Stimulated activated naive CD8-positive, alpha-beta T cell treated with anti-CD3 and anti-CD28 coated beads, Interleukin-15, Interleukin-2, amounts not matched to agents 100 ng/mL and 50 ng/mL, for 24 hours (primary cell): ENCODE measurements at regions not wholly inside any gene's neighbourhood (a gene's known extent, or its start where the extent isn't known, plus 50 kb on each side); places are given as distances from the start of the nearest gene placed in this dataset.
"Not testable (repeated sequence)": the region's sequence is repeated elsewhere in the genome, so short reads cannot be mapped to it uniquely, and the experiment has no call there.

Experiments
- H3K27ac Mint-ChIP-seq: one replicate; pipeline ENCODE4 v1.8.0; 2021; ENCODE audit warnings: mild to moderate bottlenecking, mixed read lengths
- H3K27me3 Mint-ChIP-seq: one replicate; pipeline ENCODE4 v1.8.0; 2021; ENCODE audit warnings: mixed read lengths
- H3K36me3 Mint-ChIP-seq: one replicate; pipeline ENCODE4 v1.8.0; 2021; ENCODE audit warnings: low read depth, mixed read lengths
- H3K4me1 Mint-ChIP-seq: one replicate; pipeline ENCODE4 v1.8.0; 2021; ENCODE audit warnings: low read depth, mixed read lengths
- H3K4me3 Mint-ChIP-seq: one replicate; pipeline ENCODE4 v1.8.0; 2021; ENCODE audit warnings: mild to moderate bottlenecking, mixed read lengths
- H3K9me3 Mint-ChIP-seq: one replicate; pipeline ENCODE4 v1.8.0; 2021; ENCODE audit warnings: mixed read lengths

DNA sequence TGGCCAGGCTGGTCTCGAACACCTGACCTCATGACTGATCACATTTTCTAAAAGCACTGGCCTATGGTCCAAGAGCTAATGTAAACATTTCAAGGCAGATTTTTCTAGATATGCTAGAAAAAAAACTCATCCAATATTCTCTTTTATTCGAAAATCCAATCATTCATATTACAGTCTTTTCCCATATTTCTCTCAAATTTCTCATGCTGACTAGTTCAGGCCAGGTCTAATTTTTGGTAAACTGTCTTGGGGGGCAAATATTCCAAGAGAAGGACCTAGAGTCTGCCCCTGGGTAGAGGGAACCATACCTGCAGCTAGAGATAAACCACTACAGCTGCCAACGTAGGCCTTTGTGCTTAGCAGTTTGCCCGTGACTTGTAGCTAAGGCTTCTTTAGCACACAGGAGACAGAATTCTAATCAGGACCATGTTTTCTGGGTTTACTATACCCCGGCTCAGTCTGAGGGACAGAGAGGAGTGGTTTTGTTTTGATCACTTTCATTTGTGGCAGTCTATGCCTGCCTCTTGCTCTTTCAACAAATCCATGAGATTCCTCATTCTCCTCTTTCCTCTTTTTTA is 71.8 kb upstream of the CITED2 start:
- Mint-ChIP-seq H3K9me3 (no peaks in the 10 kb centered on the region), H3K27ac (no peak overlapping the region), H3K4me3 (no peak overlapping the region), H3K4me1 (peaks cover 6% of the 10 kb centered on the region), H3K36me3 (no peaks in the 10 kb centered on the region), H3K27me3 (no peaks in the 10 kb centered on the region)

DNA sequence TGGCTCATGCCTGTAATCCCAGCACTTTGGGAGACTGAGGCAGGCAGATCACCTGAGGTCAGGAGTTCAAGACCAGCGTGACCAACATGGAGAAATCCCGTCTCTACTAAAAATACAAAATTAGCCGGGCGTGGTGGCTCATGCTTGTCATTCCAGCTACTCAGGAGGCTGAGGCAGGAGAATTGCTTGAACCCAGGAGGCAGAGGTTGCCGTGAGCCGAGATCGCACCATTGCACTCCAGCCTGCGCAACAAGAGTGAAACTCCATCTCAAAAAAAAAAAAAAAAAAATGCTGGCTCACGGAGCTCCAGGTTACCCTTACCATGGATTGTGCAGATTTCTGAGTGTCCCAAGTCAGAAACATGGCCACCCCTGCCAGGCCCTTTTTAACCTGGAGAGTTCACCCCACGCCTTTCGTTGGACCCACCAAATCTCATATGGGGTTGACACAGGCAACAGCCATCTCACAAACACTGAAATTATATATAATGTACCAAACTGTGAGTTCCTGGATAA is 69.9 kb upstream of the CITED2 start:
- not testable (repeated sequence) for H3K4me3 Mint-ChIP-seq, H3K27ac Mint-ChIP-seq, H3K4me1 Mint-ChIP-seq, H3K9me3 Mint-ChIP-seq, H3K27me3 Mint-ChIP-seq, H3K36me3 Mint-ChIP-seq

DNA sequence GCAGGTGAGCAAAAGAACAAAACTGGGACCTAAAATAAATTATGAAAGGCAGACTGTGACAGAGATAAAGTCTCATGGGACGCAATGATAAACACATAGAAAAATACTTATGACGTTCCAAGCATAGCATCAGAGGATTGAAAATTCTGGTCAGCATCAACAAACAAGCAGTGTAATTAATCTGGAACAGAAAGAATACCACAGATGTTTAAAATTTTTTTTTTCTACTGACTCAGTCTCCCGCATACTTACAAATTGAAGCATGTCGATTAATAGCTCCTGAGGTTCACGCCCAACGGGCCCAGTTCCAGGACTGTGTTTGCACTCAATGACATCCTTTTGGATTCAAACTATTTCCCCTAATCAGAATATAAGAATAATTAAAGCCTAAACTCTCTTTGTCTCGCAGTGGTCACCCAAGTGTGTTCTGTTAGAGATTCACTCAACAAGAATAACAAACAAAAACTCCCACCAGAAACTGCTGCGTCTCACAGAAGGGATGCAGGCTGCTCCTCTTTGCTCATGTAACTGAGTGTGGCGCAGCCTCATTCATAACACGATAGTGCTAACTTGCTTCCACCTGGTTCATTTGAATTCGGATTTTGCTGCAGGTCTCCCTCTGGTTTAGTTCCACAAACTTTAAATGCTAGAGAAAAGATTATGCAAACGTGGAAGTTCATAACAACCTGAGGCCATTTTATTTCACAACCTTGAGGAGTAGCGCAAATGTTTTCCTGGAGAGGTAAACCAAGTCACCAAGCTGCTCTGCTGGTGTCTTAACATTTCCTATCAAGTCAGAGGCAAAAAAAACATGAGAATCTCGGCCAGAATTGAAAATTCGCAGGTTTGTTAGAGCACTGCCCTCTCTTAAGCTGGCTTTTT is 69.0 kb upstream of the CITED2 start:
- Mint-ChIP-seq H3K4me3 (no peak overlapping the region), H3K27me3 (peaks cover 3% of the 10 kb centered on the region), H3K36me3 (no peaks in the 10 kb centered on the region), H3K27ac (no peak overlapping the region), H3K4me1 (peaks cover 6% of the 10 kb centered on the region), H3K9me3 (no peaks in the 10 kb centered on the region)

DNA sequence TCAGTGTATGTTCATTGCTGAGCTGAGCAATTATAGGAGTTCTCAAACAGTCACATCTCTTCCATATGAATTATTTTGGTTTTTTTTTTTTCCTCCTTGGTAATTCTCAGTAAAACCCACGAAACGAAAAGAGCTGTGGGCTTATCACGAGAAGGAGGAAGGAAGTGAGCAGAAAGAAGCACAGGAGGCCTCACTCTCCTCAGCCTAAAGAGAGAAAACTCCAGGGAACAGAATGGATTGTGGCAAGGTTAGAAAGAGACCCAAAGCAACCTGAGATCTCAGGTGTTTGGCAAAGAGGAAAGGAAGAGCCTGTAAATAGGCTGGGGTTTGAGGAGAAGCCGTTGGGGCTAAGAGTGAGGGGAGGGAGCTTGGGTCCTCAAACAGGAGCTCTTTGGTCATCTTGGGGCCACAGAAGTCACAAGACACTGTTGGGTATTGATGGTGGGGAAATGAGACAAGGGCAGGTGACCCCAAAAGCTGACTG is 67.8 kb upstream of the CITED2 start:
- Mint-ChIP-seq H3K27me3 (peaks cover 3% of the 10 kb centered on the region), H3K9me3 (no peaks in the 10 kb centered on the region), H3K4me1 (peaks cover 6% of the 10 kb centered on the region), H3K27ac (no peak overlapping the region), H3K4me3 (no peak overlapping the region), H3K36me3 (no peaks in the 10 kb centered on the region)

DNA sequence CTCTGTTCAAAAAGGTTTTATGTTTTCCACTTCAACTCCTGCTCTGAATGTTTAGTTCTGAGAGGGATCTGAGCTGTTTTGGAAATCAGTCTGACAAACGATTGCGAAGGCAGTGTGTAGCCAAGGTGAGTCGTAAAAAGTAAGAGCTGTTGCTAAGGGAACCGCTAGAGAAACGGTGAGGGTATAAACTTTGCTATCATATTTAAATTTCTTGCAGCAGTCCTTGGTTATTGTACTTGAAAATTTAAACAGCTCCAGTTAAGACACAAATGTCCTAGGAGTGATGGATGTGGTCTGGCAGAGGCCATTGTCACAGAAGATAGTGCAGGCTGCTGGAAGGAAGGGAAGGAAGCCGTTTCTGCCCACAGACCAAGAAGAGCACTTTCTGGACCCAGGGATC is 64.9 kb upstream of the CITED2 start:
- H3K4me3 Mint-ChIP-seq, result no peak overlapping the region
- H3K4me1 Mint-ChIP-seq, result peaks cover 6% of the 10 kb centered on the region
- no peak overlapping the region for H3K27ac Mint-ChIP-seq
- no peaks in the 10 kb centered on the region for H3K9me3 Mint-ChIP-seq
- H3K36me3 Mint-ChIP-seq, result no peaks in the 10 kb centered on the region
- H3K27me3 Mint-ChIP-seq, result peaks cover 3% of the 10 kb centered on the region

DNA sequence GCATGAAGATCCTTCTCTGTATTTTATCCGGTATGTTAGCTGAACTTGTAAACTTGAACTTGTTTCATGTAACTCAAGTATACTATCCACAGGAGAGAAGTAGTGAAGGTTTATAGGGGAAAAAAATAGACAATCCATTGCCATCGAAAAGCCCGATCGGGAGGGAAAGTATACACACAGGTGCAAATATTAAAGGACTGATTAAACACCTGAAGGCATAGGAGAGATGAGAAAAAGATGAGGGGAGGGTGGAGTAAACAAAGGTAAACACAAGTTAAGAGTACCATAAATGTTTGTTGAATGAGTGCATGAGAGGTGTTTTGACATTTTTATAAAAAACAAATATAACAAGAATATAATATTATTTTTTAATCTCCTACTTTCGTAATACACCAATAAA is 64.3 kb upstream of the CITED2 start:
- H3K36me3 Mint-ChIP-seq, result no peaks in the 10 kb centered on the region
- peaks cover 6% of the 10 kb centered on the region for H3K4me1 Mint-ChIP-seq
- peaks cover 3% of the 10 kb centered on the region for H3K27me3 Mint-ChIP-seq
- H3K9me3 Mint-ChIP-seq, result no peaks in the 10 kb centered on the region
- no peak overlapping the region for H3K4me3 Mint-ChIP-seq
- H3K27ac Mint-ChIP-seq, result no peak overlapping the region

DNA sequence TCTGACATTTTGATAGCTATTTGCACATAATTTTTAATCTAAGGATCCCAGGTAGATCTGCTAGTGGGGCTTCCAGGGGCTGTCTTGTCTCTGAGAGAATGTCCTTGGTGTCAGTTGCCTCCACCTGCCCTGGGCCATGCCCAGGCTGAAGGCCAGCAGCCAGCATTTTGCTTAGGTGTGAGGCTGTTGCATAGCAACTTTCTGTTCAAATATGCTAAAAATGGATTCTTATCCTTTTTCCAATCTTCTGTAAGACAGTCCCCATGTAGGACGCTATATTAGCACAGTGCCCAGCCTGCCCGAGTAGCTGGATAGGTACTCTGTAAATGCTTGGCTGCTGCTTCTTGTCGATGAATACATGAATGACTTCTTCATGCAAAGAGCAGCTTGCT is 62.5 kb upstream of the CITED2 start:
- Mint-ChIP-seq H3K27ac (no peak overlapping the region), H3K36me3 (no peaks in the 10 kb centered on the region), H3K27me3 (peaks cover 3% of the 10 kb centered on the region), H3K4me1 (peaks cover 4% of the 10 kb centered on the region), H3K4me3 (no peak overlapping the region), H3K9me3 (no peaks in the 10 kb centered on the region)

DNA sequence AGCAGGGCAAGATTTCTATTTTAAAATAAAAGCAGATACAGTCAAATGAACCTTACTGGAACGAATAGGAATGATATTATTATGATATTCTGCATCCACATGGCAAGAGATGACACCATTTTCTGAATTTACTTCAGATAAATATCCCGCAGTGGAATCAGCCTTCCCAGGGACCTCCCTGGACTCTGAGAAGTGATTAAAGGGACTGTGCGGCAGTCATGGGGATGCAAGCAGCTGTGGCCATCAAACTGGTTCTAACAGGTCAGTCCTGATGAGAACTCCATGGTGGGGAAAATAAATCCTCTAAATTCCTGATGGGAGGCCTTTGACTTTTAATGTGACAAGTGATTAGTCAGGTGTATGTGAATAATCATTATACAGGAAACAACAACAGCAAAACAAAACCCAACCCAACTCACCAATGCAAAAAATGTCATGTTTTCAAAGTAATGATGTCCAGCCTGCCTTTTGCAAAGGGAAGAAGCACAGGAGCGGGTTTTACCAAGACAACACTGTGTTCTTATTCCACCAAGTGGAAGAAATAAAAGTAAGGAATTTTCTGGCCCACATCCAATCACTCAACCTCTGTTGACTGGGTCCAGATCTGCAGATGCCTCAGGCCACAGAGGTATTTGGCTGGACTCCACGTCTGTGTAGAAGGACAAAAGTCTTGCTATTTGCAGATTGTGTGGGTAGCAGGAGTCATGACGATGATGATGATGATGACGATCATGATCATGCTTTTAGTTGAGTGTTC is 61.9 kb upstream of the CITED2 start:
- Mint-ChIP-seq H3K4me3 (no peak overlapping the region), H3K27me3 (peaks cover 3% of the 10 kb centered on the region), H3K36me3 (no peaks in the 10 kb centered on the region), H3K27ac (no peak overlapping the region), H3K4me1 (peaks cover 4% of the 10 kb centered on the region), H3K9me3 (no peaks in the 10 kb centered on the region)

DNA sequence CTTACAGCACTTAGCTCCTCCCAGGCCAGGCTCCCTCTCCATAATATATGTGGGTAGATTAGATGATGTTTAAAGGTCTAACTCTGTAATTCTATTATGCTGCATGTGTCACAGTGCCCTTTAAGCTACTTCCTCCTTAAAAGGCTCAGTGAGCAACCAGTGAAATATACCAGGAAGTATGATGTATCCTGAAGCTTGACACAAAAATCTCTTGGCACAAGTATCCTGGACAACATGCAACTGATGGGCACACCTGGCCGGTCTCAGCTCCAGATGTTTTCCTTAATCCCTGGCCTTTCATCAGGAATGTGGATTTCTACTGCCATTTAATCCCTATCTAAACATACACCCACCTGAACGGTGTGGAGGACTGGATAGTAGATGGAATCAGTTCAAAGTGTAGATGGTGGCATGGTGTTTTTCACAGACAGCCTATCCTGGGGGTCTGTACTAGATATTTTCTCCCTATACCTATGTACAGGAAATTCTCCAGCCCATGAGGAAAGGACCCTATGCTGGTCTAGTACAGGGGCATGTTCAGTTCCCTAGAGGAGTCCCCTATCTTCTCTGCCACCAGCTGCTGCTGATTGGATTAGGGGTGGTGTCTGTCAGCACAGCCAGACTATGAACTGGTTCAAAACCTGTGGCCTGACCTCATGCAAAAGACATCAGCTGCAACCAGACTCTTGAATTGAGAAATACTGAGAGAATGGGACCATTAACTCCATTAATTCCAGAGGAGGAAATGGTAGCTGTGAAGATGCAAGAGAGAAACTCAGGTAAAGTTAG is 59.4 kb upstream of the CITED2 start:
- Mint-ChIP-seq H3K4me3 (no peak overlapping the region), H3K27me3 (no peaks in the 10 kb centered on the region), H3K36me3 (no peaks in the 10 kb centered on the region), H3K9me3 (no peaks in the 10 kb centered on the region), H3K27ac (no peak overlapping the region), H3K4me1 (peaks cover 4% of the 10 kb centered on the region)

DNA sequence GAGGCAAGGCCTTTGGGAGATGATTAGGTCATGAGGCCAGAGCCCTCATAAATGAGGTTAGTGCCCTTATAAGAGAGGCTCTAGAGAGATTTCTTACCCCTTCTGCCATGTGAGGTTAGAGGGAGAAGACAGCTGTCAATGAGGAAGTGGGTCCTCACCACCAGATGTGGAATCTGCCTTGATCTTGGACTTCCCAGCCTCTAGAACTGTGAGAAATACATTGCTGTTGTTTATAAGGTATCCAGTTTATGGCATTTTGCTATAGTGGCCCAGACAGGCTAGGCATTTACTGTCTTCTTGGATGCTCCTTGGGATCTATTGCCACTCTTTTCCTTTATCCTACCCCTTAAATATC is 57.1 kb upstream of the CITED2 start:
- Mint-ChIP-seq H3K27ac (no peak overlapping the region), H3K9me3 (no peaks in the 10 kb centered on the region), H3K27me3 (no peaks in the 10 kb centered on the region), H3K4me1 (peaks cover 4% of the 10 kb centered on the region), H3K36me3 (no peaks in the 10 kb centered on the region), H3K4me3 (no peak overlapping the region)

DNA sequence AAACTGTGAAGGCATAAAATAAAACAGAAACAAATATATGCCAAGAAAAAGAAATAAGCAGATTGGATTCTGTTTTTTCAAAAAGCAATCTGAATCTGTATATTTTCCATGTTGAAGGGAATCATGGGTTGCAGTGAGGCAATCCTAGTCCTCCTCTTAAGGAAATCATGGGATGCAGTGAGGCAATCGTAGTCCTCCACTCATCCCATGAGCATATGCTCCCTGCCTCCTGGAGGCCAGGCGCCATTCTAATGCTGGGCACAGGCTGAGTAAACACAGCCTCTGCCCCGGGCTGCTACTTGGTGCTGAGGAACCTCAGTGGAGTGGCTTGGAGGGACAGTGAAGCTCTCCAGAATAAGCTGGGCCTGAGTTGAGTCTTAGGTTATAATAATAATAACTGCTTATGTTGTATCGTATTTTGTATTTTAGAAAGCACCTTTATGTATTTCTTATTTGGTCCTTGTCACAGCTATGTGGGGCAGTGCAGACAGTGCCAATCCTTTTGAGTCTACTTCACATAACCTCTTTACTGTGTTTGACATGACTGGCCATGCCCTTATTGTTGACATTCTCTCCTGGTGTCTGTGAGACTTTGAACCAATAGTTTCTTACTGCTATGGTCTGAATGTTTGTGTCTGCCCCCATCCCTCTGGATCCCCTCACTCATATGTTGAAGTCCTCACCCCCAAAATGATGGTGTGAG is 56.6 kb upstream of the CITED2 start:
- no peak overlapping the region for H3K27ac Mint-ChIP-seq
- no peaks in the 10 kb centered on the region for H3K27me3 Mint-ChIP-seq
- no peaks in the 10 kb centered on the region for H3K9me3 Mint-ChIP-seq
- H3K4me3 Mint-ChIP-seq, result no peak overlapping the region
- H3K36me3 Mint-ChIP-seq, result no peaks in the 10 kb centered on the region
- H3K4me1 Mint-ChIP-seq, result peaks cover 4% of the 10 kb centered on the region

DNA sequence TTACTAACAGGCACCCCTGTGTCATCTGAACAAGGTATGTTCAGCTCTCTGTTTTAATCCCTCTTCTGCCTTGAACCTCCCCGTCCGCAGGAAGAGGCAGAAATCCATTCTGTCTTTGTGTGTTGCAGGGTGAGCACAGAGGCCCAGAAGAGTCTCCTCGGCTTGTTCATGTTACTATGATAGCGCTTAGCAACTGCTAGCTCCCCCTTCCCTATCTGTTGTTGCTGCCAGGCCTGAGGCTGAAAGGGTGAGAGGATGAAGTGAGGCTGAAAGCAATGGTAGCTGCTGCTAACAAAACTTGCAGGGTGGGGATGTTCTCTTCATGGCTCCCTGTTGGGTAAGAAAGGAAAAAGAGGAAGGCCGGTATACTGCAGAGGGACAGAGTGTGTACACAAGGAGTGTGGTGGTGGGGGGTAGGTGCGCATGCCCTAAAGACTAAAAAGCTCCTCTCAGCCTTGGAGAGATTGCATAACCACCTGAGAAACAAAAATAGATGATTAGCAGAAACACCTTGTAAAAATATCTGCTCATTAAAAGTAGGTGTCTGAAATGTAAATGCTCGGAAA is 55.2 kb upstream of the CITED2 start:
- Mint-ChIP-seq H3K36me3 (no peaks in the 10 kb centered on the region), H3K9me3 (no peaks in the 10 kb centered on the region), H3K4me3 (no peak overlapping the region), H3K4me1 (peaks cover 4% of the 10 kb centered on the region), H3K27me3 (no peaks in the 10 kb centered on the region), H3K27ac (no peak overlapping the region)

DNA sequence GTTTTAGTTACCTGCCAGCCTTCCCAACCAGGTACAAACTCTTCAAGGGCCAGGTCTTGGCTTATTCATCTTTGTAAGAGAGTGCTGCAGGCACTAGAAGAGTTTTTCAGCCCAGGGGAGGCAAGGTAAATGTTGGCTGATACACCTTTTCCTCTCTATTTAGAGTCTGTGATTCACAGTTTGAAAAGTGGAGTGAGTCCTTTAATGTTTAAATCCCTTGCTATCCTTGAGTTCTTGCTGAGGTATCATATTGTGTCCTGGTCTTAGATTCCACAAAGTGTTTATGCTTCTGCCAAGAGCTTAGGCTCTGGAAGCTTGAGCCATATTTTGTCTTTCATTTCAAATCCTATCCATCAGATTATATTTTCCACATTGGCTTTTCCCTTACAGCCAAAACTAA is 52.8 kb upstream of the CITED2 start:
- no peak overlapping the region for H3K27ac Mint-ChIP-seq
- H3K4me1 Mint-ChIP-seq, result no peaks in the 10 kb centered on the region

DNA sequence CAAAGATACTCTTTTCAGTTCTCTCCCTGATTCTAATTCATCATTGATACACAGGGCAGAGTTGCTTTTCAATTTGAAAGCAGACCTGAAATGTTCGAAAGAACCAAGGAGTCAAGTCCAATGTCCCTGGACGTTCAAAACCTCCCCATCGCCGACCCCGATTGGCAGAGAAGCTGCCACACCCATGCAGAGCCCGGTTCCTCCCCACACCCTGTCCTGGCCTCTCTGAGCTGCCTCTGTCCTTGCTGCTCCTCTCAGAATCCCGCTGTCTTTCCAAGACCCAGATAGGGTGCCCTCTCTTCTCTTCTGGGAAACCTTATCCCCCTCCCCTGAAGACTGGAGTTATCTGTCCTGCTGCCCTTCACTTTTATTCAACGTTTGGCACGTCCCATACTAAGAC is 52.3 kb upstream of the CITED2 start:
- no peak overlapping the region for H3K27ac Mint-ChIP-seq
- no peaks in the 10 kb centered on the region for H3K27me3 Mint-ChIP-seq
- H3K4me3 Mint-ChIP-seq, result no peak overlapping the region
- no peaks in the 10 kb centered on the region for H3K36me3 Mint-ChIP-seq
- no peaks in the 10 kb centered on the region for H3K9me3 Mint-ChIP-seq
- H3K4me1 Mint-ChIP-seq, result no peaks in the 10 kb centered on the region

More for the DNA sequence above, 52.8 kb upstream of the CITED2 start:
- Mint-ChIP-seq H3K36me3 (no peaks in the 10 kb centered on the region), H3K4me3 (no peak overlapping the region), H3K9me3 (no peaks in the 10 kb centered on the region), H3K27me3 (no peaks in the 10 kb centered on the region)
